ENCODE measurements at regions not wholly inside any gene's neighbourhood (a gene's known extent, or its start where the extent isn't known, plus 50 kb on each side); places are given as distances from the start of the nearest gene placed in this dataset.

GRCh38 chr10:131487822-131488221, 176.3 kb upstream of the TCERG1L start:
- no peaks in the 10 kb centered on the region for H3K4me1 ChIP-seq
- no peak for TF ChIP-seq CTCF (IDR thresholded peaks at IDR 0.05)
- H3K36me3 ChIP-seq: no peaks in the 10 kb centered on the region
- H3K9me3 ChIP-seq: peaks cover 3% of the 10 kb centered on the region
- H3K4me3 ChIP-seq: no peak overlapping the region
- no peaks in the 10 kb centered on the region for H3K27me3 ChIP-seq (ENCODE audit: low read depth)
- ATAC-seq (no peak), DNase-seq (no peak)
- intact Hi-C loops (cut with DNase I): no loop called here
- no peak overlapping the region for H3K27ac ChIP-seq

- DNase-seq (no peak), ATAC-seq (no peak)
- Histone ChIP-seq H3K36me3 (no peaks in the 10 kb centered on the region), H3K4me1 (no peaks in the 10 kb centered on the region), H3K9me3 (peaks cover 3% of the 10 kb centered on the region), H3K27me3 (ENCODE audit: low read depth) (no peaks in the 10 kb centered on the region), H3K27ac (no peak overlapping the region), H3K4me3 (no peak overlapping the region)
- intact Hi-C loops (cut with DNase I): no loop called here
- TF ChIP-seq CTCF (IDR thresholded peaks at IDR 0.05): no peak
Measured at GRCh38 chr10:131490991-131491594, 179.6 kb upstream of the TCERG1L start.

- no peak for TF ChIP-seq CTCF (IDR thresholded peaks at IDR 0.05)
- ATAC-seq (no peak), DNase-seq (no peak)
- no peaks in the 10 kb centered on the region for H3K4me1 ChIP-seq
- H3K36me3 ChIP-seq: no peaks in the 10 kb centered on the region
- H3K9me3 ChIP-seq: peaks cover 3% of the 10 kb centered on the region
- H3K4me3 ChIP-seq: no peak overlapping the region
- H3K27ac ChIP-seq: no peak overlapping the region
- H3K27me3 ChIP-seq (ENCODE audit: low read depth): no peaks in the 10 kb centered on the region
- intact Hi-C loops (cut with DNase I): no loop called here
Measured at GRCh38 chr10:131492211-131492857, 180.8 kb upstream of the TCERG1L start.

GRCh38 chr10:131493432-131493831, 181.9 kb upstream of the TCERG1L start:
- no peaks in the 10 kb centered on the region for H3K36me3 ChIP-seq
- H3K9me3 ChIP-seq: peaks cover 3% of the 10 kb centered on the region
- intact Hi-C loops (cut with DNase I): no loop called here
- no peaks in the 10 kb centered on the region for H3K4me1 ChIP-seq
- no peak overlapping the region for H3K4me3 ChIP-seq
- DNase-seq (no peak), ATAC-seq (no peak)
- no peak overlapping the region for H3K27ac ChIP-seq
- TF ChIP-seq CTCF (IDR thresholded peaks at IDR 0.05): no peak
- H3K27me3 ChIP-seq (ENCODE audit: low read depth): no peaks in the 10 kb centered on the region

- DNase-seq: no peak
Measured at GRCh38 chr10:131494451-131494850, 182.9 kb upstream of the TCERG1L start.

More at GRCh38 chr10:131494451-131494850, 182.9 kb upstream of the TCERG1L start:
- intact Hi-C loops (cut with DNase I): no loop called here
- no peak overlapping the region for H3K27ac ChIP-seq
- TF ChIP-seq CTCF (IDR thresholded peaks at IDR 0.05): no peak
- H3K9me3 ChIP-seq: no peaks in the 10 kb centered on the region
- H3K4me3 ChIP-seq: no peak overlapping the region
- no peaks in the 10 kb centered on the region for H3K27me3 ChIP-seq (ENCODE audit: low read depth)
- no peak for ATAC-seq
- no peaks in the 10 kb centered on the region for H3K4me1 ChIP-seq
- H3K36me3 ChIP-seq: no peaks in the 10 kb centered on the region
